H1 (cell line): ENCODE measurements at regions not wholly inside any gene's neighbourhood (a gene's known extent, or its start where the extent isn't known, plus 50 kb on each side); places are given as distances from the start of the nearest gene placed in this dataset.

Experiments used
- CTCF ChIA-PET: fragments of 300-600 bp; sonication (Branson Sonifier 250); formaldehyde crosslinking; loops from one replicate; lab custom pipeline; 2021; ENCODE audit not compliant: partially characterized antibody; lab: Charles Lee
- POLR2A ChIA-PET: fragments of 300-600 bp; sonication (Branson Sonifier 250); formaldehyde crosslinking; loops from one replicate; lab custom pipeline; 2021; ENCODE audit warnings: inconsistent platforms; ENCODE audit not compliant: partially characterized antibody; lab: Charles Lee
- DNase-seq, 2 experiments: peaks; one replicate each; pipeline versions ENCODE4 v3.0.0 to v3.0.0-alpha.2; 2010 to 2022; ENCODE audit warnings: low spot score in 2 of 2, low read depth in 1 of 2, mixed read lengths in 1 of 2
- FAIRE-seq: peaks from 2 replicates; lab custom pipeline; 2011; peaks lifted over from hg19 to GRCh38; lab: Jason Lieb, UNC
- H2AFZ ChIP-seq: 2 replicates; pipeline ENCODE4 v1.8.1; 2012; ENCODE audit warnings: low read length, inconsistent platforms
- H2AK5ac ChIP-seq: 2 replicates; pipeline ENCODE4 v1.6.1; 2013; ENCODE audit warnings: low read depth, low read length
- H2BK120ac ChIP-seq: replicated peaks from 2 replicates; pipeline ENCODE3; 2013; ENCODE audit warnings: low read depth, low read length, inconsistent platforms
- H2BK12ac ChIP-seq: 2 replicates; pipeline ENCODE4 v1.6.1; 2013; ENCODE audit warnings: low read depth, low read length
- H2BK15ac ChIP-seq: 2 replicates; pipeline ENCODE4 v1.6.1; 2013; ENCODE audit warnings: low read length
- H2BK20ac ChIP-seq: 2 replicates; pipeline ENCODE4 v1.6.1; 2013; ENCODE audit warnings: low read length
- H2BK5ac ChIP-seq: 2 replicates; pipeline ENCODE4 v1.6.1; 2013; ENCODE audit warnings: low read depth, low read length
- H3K14ac ChIP-seq: 2 replicates; pipeline ENCODE4 v1.6.1; 2013; ENCODE audit warnings: inconsistent platforms; ENCODE audit not compliant: insufficient read length
- H3K18ac ChIP-seq: 2 replicates; pipeline ENCODE4 v1.6.1; 2013; ENCODE audit warnings: low read length; ENCODE audit errors: extremely low read depth
- H3K23ac ChIP-seq: 2 replicates; pipeline ENCODE4 v1.6.1; 2013; ENCODE audit warnings: inconsistent platforms; ENCODE audit not compliant: insufficient read length
- H3K23me2 ChIP-seq: 2 replicates; pipeline ENCODE4 v1.6.1; 2013; ENCODE audit warnings: low read depth, low read length
- H3K27ac ChIP-seq: 2 replicates; pipeline ENCODE4 v1.6.1; 2011; ENCODE audit warnings: low read depth, low read length, inconsistent platforms
- H3K27me3 ChIP-seq, 4 experiments: replicated peaks in 1 of 4; 1 replicate in 1 of 4; 2 replicates in 3 of 4; pipeline versions ENCODE4 v1.6.1 to v1.8.1; 2011 to 2013; ENCODE audit warnings: low read length in 3 of 4, mild to moderate bottlenecking in 3 of 4, inconsistent platforms in 2 of 4, mixed read lengths in 2 of 4, moderate library complexity in 1 of 4; ENCODE audit not compliant: control insufficient read depth in 3 of 4, insufficient read depth in 3 of 4; ENCODE audit errors: extremely low read depth in 1 of 4
- H3K36me3 ChIP-seq, 4 experiments: 2 replicates each; pipeline versions ENCODE4 v1.6.1 to v1.8.1; 2011 to 2013; ENCODE audit warnings: mild to moderate bottlenecking in 4 of 4, low read length in 3 of 4, moderate library complexity in 2 of 4, control low read depth in 1 of 4, inconsistent platforms in 1 of 4; ENCODE audit not compliant: insufficient read depth in 4 of 4, control insufficient read depth in 2 of 4
- H3K4ac ChIP-seq: replicated peaks from 2 replicates; pipeline ENCODE3; 2013; ENCODE audit warnings: low read length, low read depth, mixed read lengths, inconsistent platforms; ENCODE audit not compliant: insufficient read length
- H3K4me1 ChIP-seq, 4 experiments: replicated peaks in 1 of 4; 1 replicate in 1 of 4; 2 replicates in 3 of 4; pipeline versions ENCODE4 v1.6.1 to v1.8.1; 2011 to 2013; ENCODE audit warnings: low read length in 3 of 4, inconsistent platforms in 2 of 4, mixed read lengths in 1 of 4; ENCODE audit not compliant: insufficient read depth in 4 of 4, control insufficient read depth in 3 of 4
- H3K4me2 ChIP-seq, 2 experiments: 2 replicates each; pipeline versions ENCODE4 v1.6.1 to v1.8.1; 2011 to 2013; ENCODE audit warnings: low read depth in 2 of 2, low read length in 2 of 2, control low read depth in 1 of 2, inconsistent platforms in 1 of 2, mild to moderate bottlenecking in 1 of 2; ENCODE audit not compliant: insufficient read depth in 1 of 2
- H3K4me3 ChIP-seq, 4 experiments: fragments of 200-600, 300-600 bp in 1 of 4; sonication (generic), shearing (Covaris generic), sonication (Bioruptor Twin) in 1 of 4; 2 replicates each; pipeline versions ENCODE4 v1.5.1 to v1.8.1; 2011 to 2016; ENCODE audit warnings: low read length in 4 of 4, low read depth in 3 of 4, control low read depth in 2 of 4, inconsistent platforms in 2 of 4, mild to moderate bottlenecking in 2 of 4, mixed read lengths in 1 of 4, moderate library complexity in 1 of 4; ENCODE audit not compliant: insufficient read depth in 2 of 4; ENCODE audit errors: extremely low read depth in 1 of 4
- H3K56ac ChIP-seq: replicated peaks from 2 replicates; pipeline ENCODE3; 2013; ENCODE audit warnings: low read depth, mild to moderate bottlenecking, mixed read lengths, low read length, inconsistent platforms; ENCODE audit not compliant: insufficient read length
- H3K79me1 ChIP-seq: 2 replicates; pipeline ENCODE4 v1.6.1; 2013; ENCODE audit warnings: low read depth, low read length, control low read depth
- H3K79me2 ChIP-seq, 2 experiments: 2 replicates each; pipeline versions ENCODE4 v1.6.1 to v1.8.1; 2012 to 2013; ENCODE audit warnings: low read length in 2 of 2, mild to moderate bottlenecking in 2 of 2, inconsistent platforms in 1 of 2; ENCODE audit not compliant: insufficient read depth in 2 of 2, control insufficient read depth in 1 of 2
- H3K9ac ChIP-seq, 4 experiments: replicated peaks in 1 of 4; 1 replicate in 1 of 4; 2 replicates in 3 of 4; pipeline versions ENCODE4 v1.6.1 to v1.8.1; 2011 to 2013; ENCODE audit warnings: low read depth in 3 of 4, low read length in 3 of 4, control low read depth in 2 of 4, mild to moderate bottlenecking in 2 of 4, moderate library complexity in 2 of 4, inconsistent platforms in 1 of 4; ENCODE audit errors: extremely low read depth in 1 of 4
- H3K9me3 ChIP-seq, 2 experiments: 2 replicates each; pipeline versions ENCODE4 v1.6.1 to v1.8.1; 2012 to 2013; ENCODE audit warnings: mild to moderate bottlenecking in 2 of 2, moderate library complexity in 2 of 2, control low read depth in 1 of 2, inconsistent platforms in 1 of 2, low read depth in 1 of 2, low read length in 1 of 2, mixed read lengths in 1 of 2; ENCODE audit not compliant: insufficient read depth in 2 of 2
- H4K20me1 ChIP-seq, 2 experiments: replicated peaks in 1 of 2; 2 replicates each; pipeline versions ENCODE3 to v1.8.1; 2011 to 2013; ENCODE audit warnings: inconsistent platforms in 2 of 2, low read length in 2 of 2, mild to moderate bottlenecking in 1 of 2; ENCODE audit not compliant: insufficient read depth in 2 of 2, control insufficient read depth in 1 of 2
- H4K5ac ChIP-seq: 2 replicates; pipeline ENCODE4 v1.6.1; 2013; ENCODE audit warnings: low read length, low read depth, mixed read lengths, inconsistent platforms; ENCODE audit not compliant: insufficient read length
- H4K8ac ChIP-seq: 2 replicates; pipeline ENCODE4 v1.8.0; 2013; ENCODE audit warnings: mild to moderate bottlenecking, moderate library complexity, low read length, inconsistent platforms; ENCODE audit not compliant: insufficient read depth; ENCODE audit errors: extremely low read depth
- H4K91ac ChIP-seq: replicated peaks from 2 replicates; pipeline ENCODE3; 2013; ENCODE audit warnings: low read length, mixed read lengths, inconsistent platforms; ENCODE audit not compliant: insufficient read length
- ASH2L ChIP-seq: fragments of 200-600, 300-600 bp; sonication (generic); IDR thresholded peaks from one replicate; pipeline ENCODE4 v1.7.1; 2017; ENCODE audit warnings: low read length
- EZH2 ChIP-seq: fragments of 200-600 bp; sonication (generic); IDR thresholded peaks from 2 replicates; pipeline ENCODE4 v1.7.1; 2012; ENCODE audit warnings: low read depth, mild to moderate bottlenecking, moderate library complexity, low read length, inconsistent platforms; ENCODE audit not compliant: severe bottlenecking
- GABPA ChIP-seq: IDR thresholded peaks from 2 replicates; pipeline ENCODE4 v1.6.1; 2011; ENCODE audit warnings: mild to moderate bottlenecking, low read length, moderate library complexity, borderline replicate concordance; ENCODE audit not compliant: insufficient read depth
- JUN ChIP-seq: IDR thresholded peaks from 2 replicates; pipeline ENCODE4 v1.6.1; 2011; ENCODE audit warnings: low read depth, mild to moderate bottlenecking, improper control_type of control experiment, low read length
- MAFK ChIP-seq: IDR thresholded peaks from 2 replicates; pipeline ENCODE4 v1.6.1; 2012; ENCODE audit warnings: low read depth, mild to moderate bottlenecking, improper control_type of control experiment, low read length
- NRF1 ChIP-seq: IDR thresholded peaks from 2 replicates; pipeline ENCODE4 v1.6.1; 2011; ENCODE audit warnings: mild to moderate bottlenecking, low read depth, low read length, improper control_type of control experiment
- PHF8 ChIP-seq: fragments of 200-600 bp; sonication (generic); conservative IDR thresholded peaks from 2 replicates; pipeline ENCODE4 v1.7.1; 2012; ENCODE audit warnings: low read depth, mild to moderate bottlenecking, inconsistent platforms, low read length, moderate library complexity
- POLR2AphosphoS5 ChIP-seq: IDR thresholded peaks from 2 replicates; pipeline ENCODE4 v1.6.1; 2011; ENCODE audit warnings: low read depth, low read length
- RAD21 ChIP-seq, 2 experiments: IDR thresholded peaks in 1 of 2; conservative IDR thresholded peaks in 1 of 2; 2 replicates each; pipeline ENCODE4 v1.6.1; 2011; ENCODE audit warnings: low read depth in 2 of 2, low read length in 2 of 2, improper control_type of control experiment in 1 of 2, inconsistent platforms in 1 of 2, mild to moderate bottlenecking in 1 of 2, moderate library complexity in 1 of 2
- SIRT6 ChIP-seq: IDR thresholded peaks from one replicate; pipeline ENCODE4 v1.7.1; 2012; ENCODE audit warnings: low read length, inconsistent platforms
- SRF ChIP-seq: IDR thresholded peaks from 2 replicates; pipeline ENCODE4 v1.6.1; 2011; ENCODE audit warnings: mild to moderate bottlenecking, low read depth, low read length, moderate library complexity
- TBP ChIP-seq: IDR thresholded peaks from 2 replicates; pipeline ENCODE4 v1.6.1; 2011; ENCODE audit warnings: low read depth, low read length, improper control_type of control experiment
- TCF12 ChIP-seq: IDR thresholded peaks from 2 replicates; pipeline ENCODE4 v1.6.1; 2011; ENCODE audit warnings: low read depth, mild to moderate bottlenecking, low read length
- whole genome bisulfite sequencing, 2 experiments: shearing (Covaris generic) in 1 of 2; methylation state at CpG; one replicate each; pipeline versions ENCODE4 v1.1.6 to v1.1.7; 2013 to 2015; ENCODE audit warnings: low lambda C conversion rate in 2 of 2, mixed read lengths in 2 of 2, inconsistent platforms in 1 of 2, low coverage in 1 of 2, missing lambda C conversion rate in 1 of 2; ENCODE audit not compliant: insufficient replicate concordance in 2 of 2, insufficient coverage in 1 of 2, insufficient read length in 1 of 2; ENCODE audit errors: extremely low coverage in 1 of 2, missing lambda C conversion rate in 1 of 2; 5-methylcytosine and 5-hydroxymethylcytosine counted together

DNA sequence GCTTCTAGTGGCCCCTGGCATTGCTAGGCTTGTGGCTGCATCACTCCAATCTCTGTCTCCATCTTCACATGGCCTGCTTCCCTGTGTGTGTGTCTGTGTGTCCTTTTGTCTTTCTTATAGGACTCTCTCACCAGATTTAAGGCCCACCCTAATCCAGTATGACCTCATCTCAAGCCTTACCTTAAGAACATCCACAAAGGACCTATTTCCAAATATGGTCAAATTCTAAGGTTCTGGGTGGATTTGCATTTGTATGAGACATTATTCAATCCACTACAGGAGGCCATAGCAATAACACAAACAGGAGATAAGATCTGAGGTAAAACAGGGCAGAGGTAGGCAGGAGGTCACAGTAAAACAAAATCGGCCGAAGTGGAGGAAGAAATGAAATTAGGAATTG is 375.9 kb downstream of the BTG1 start:
- no peaks in the 10 kb centered on the region for H3K36me3 ChIP-seq
- no peaks in the 10 kb centered on the region for H4K20me1 ChIP-seq
- CTCF ChIA-PET, result no interaction called here
- H3K79me1 ChIP-seq, result no peaks in the 10 kb centered on the region
- H2BK120ac ChIP-seq, result no peak overlapping the region
- FAIRE-seq (no peak), DNase-seq (no peak)
- H3K56ac ChIP-seq, result no peak overlapping the region
- no peak overlapping the region for H3K23ac ChIP-seq
- H4K91ac ChIP-seq, result no peak overlapping the region
- H2BK5ac ChIP-seq, result no peak overlapping the region
- no peak overlapping the region for H3K4ac ChIP-seq
- H3K4me1 ChIP-seq, result no peaks in the 10 kb centered on the region; a peak in 1 of 7 replicates
- no peak overlapping the region for H3K18ac ChIP-seq
- no peak overlapping the region for H4K8ac ChIP-seq
- no peak overlapping the region for H3K14ac ChIP-seq
- H3K4me2 ChIP-seq, result no peak overlapping the region
- no peak overlapping the region for H3K27ac ChIP-seq
- no peak overlapping the region for H2AFZ ChIP-seq
- H2AK5ac ChIP-seq, result no peak overlapping the region
- H3K9ac ChIP-seq, result no peak overlapping the region
- H2BK12ac ChIP-seq, result no peak overlapping the region
- no peaks in the 10 kb centered on the region for H3K9me3 ChIP-seq
- no peaks in the 10 kb centered on the region for H3K27me3 ChIP-seq
- no peaks in the 10 kb centered on the region for H3K23me2 ChIP-seq
- no peak for TF ChIP-seq ASH2L
- peak; percentile 88 for TF ChIP-seq SRF
- no peak for TF ChIP-seq EZH2
- no peak for TF ChIP-seq POLR2AphosphoS5
- no peak for TF ChIP-seq TCF12
- TF ChIP-seq MAFK, result no peak
- no peak for TF ChIP-seq TBP
- no peak for TF ChIP-seq NRF1
- TF ChIP-seq SIRT6, result no peak
- 0 out of 2 replicates have a peak, but pooled peaks have one; percentile 12 for TF ChIP-seq JUN
- no peak for TF ChIP-seq RAD21 (IDR thresholded peaks at IDR 0.05 in 1 of 2, conservative IDR thresholded peaks at IDR 0.05 in 1 of 2; ENCODE audit: low read depth in 2 of 2, low read length in 2 of 2)
- TF ChIP-seq GABPA, result no peak
- TF ChIP-seq PHF8, result no peak
- TF ChIP-seq, all 59 proteins: peak for 2
- no peak overlapping the region for H4K5ac ChIP-seq
- H2BK15ac ChIP-seq, result no peak overlapping the region
- no peaks in the 10 kb centered on the region for H3K79me2 ChIP-seq
- H3K4me3 ChIP-seq, result no peak overlapping the region
- WGBS, 2 experiments, result 90% methylated on average over 2 of the region's 2 CpGs; no CpG with 5 or more reads in 1 of the 2 experiments
- H2BK20ac ChIP-seq, result no peak overlapping the region
- POLR2A ChIA-PET, result no interaction called here
